GM21717 (cell line): ENCODE measurements at regions not wholly inside any gene's neighbourhood (a gene's known extent, or its start where the extent isn't known, plus 50 kb on each side); places are given as distances from the start of the nearest gene placed in this dataset.

ENCODE experiments used
- ATAC-seq: cut with Tn5 transposase; IDR thresholded peaks from one replicate; pipeline ENCODE4 v1.9.1; 2021; ENCODE audit warnings: mild to moderate bottlenecking, moderate library complexity; ENCODE audit not compliant: unreplicated experiment

GRCh38 chr5:103498800-103499551, 63.6 kb downstream of the NUDT12 start:
- ATAC-seq = no peak

- ATAC-seq = no peak
These were observed 64.4 kb downstream of the NUDT12 start for GRCh38 chr5:103498211-103498610.

GRCh38 chr5:103497781-103498180, 64.8 kb downstream of the NUDT12 start:
- no peak for ATAC-seq

GRCh38 chr5:103490030-103490739, 72.4 kb downstream of the NUDT12 start:
- ATAC-seq = no peak

GRCh38 chr5:103489307-103489706, 73.3 kb downstream of the NUDT12 start:
- ATAC-seq = no peak

GRCh38 chr5:103487822-103488493, 74.6 kb downstream of the NUDT12 start:
- peak; percentile 93 for ATAC-seq

GRCh38 chr5:103487218-103487617, 75.4 kb downstream of the NUDT12 start:
- ATAC-seq = no peak

GRCh38 chr5:103486739-103487138, 75.8 kb downstream of the NUDT12 start:
- no peak for ATAC-seq

GRCh38 chr5:103480246-103480645, 82.3 kb downstream of the NUDT12 start:
- ATAC-seq = no peak

- no peak for ATAC-seq
These were observed 84.9 kb downstream of the NUDT12 start for GRCh38 chr5:103477678-103478077.

- ATAC-seq = no peak
These were observed 85.8 kb downstream of the NUDT12 start for GRCh38 chr5:103476811-103477210.

GRCh38 chr5:103475629-103476240, 86.9 kb downstream of the NUDT12 start:
- ATAC-seq = no peak

GRCh38 chr5:103474677-103475076, 87.9 kb downstream of the NUDT12 start:
- ATAC-seq = no peak

- ATAC-seq = no peak
These were observed 88.9 kb downstream of the NUDT12 start for GRCh38 chr5:103473725-103474124.

GRCh38 chr5:103472830-103473229, 89.8 kb downstream of the NUDT12 start:
- no peak for ATAC-seq

- ATAC-seq = no peak
These were observed 90.3 kb downstream of the NUDT12 start for GRCh38 chr5:103472265-103472664.

- ATAC-seq = no peak
These were observed 93.1 kb downstream of the NUDT12 start for GRCh38 chr5:103469288-103470040.

GRCh38 chr5:103467831-103468230, 94.8 kb downstream of the NUDT12 start:
- ATAC-seq = no peak

- no peak for ATAC-seq
These were observed 96.1 kb downstream of the NUDT12 start for GRCh38 chr5:103466495-103466894.

- no peak for ATAC-seq
These were observed 96.7 kb downstream of the NUDT12 start for GRCh38 chr5:103465891-103466290.
